ENCODE measurements at regions not wholly inside any gene's neighbourhood (a gene's known extent, or its start where the extent isn't known, plus 50 kb on each side); places are given as distances from the start of the nearest gene placed in this dataset.

DNA sequence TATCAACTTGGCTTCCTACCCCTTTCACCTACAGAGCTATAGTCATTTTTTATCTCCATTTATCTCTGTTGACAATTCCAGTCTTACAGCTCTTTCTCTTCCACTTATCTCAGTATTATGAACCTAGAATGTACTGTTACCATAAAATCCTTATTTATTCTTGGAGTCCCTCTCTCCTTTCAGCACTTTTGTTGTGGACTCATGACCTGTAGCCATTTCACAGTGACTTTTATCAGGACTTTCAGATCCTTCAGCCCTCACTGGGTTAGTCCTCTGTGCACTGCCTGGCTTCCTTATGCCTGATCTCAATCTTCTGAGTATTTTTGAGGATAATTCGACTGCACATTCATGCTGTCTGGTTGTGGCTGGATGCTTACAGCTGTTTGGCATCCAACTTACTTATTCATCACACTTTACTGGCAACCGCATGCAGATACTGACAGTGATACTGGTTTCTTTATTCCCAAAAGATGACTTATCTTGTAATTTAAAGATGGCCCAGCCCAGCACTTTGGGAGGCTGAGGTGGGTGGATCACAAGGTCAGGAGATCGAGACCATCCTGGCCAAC is 293.3 kb downstream of the MAN2A1 start:
- TF ChIP-seq, protein P1, sequence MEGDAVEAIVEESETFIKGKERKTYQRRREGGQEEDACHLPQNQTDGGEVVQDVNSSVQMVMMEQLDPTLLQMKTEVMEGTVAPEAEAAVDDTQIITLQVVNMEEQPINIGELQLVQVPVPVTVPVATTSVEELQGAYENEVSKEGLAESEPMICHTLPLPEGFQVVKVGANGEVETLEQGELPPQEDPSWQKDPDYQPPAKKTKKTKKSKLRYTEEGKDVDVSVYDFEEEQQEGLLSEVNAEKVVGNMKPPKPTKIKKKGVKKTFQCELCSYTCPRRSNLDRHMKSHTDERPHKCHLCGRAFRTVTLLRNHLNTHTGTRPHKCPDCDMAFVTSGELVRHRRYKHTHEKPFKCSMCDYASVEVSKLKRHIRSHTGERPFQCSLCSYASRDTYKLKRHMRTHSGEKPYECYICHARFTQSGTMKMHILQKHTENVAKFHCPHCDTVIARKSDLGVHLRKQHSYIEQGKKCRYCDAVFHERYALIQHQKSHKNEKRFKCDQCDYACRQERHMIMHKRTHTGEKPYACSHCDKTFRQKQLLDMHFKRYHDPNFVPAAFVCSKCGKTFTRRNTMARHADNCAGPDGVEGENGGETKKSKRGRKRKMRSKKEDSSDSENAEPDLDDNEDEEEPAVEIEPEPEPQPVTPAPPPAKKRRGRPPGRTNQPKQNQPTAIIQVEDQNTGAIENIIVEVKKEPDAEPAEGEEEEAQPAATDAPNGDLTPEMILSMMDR (IDR thresholded peaks at IDR 0.05; ENCODE audit: borderline replicate concordance, extremely low read depth, low read length, poor library complexity, severe bottlenecking): no peak
- TF ChIP-seq EZH2 (IDR thresholded peaks at IDR 0.05; ENCODE audit: borderline replicate concordance, low read depth, low read length, severe bottlenecking): no peak

Data from DND-41 (cell line).